Neutrophil (primary cell): ENCODE measurements at regions not wholly inside any gene's neighbourhood (a gene's known extent, or its start where the extent isn't known, plus 50 kb on each side); places are given as distances from the start of the nearest gene placed in this dataset.

Experiments
- H3K27ac ChIP-seq: fragments of 200-600 bp; sonication (generic); 2 replicates; pipeline ENCODE4 v1.5.1; 2016; ENCODE audit warnings: mild to moderate bottlenecking, moderate library complexity
- H3K27me3 ChIP-seq: fragments of 200-600 bp; sonication (generic); 2 replicates; pipeline ENCODE4 v1.6.0; 2016; ENCODE audit warnings: mild to moderate bottlenecking
- H3K36me3 ChIP-seq: fragments of 200-600 bp; sonication (generic); 2 replicates; pipeline ENCODE4 v1.5.1; 2017
- H3K4me1 ChIP-seq, 2 experiments: fragments of 200-600 bp in 1 of 2; sonication (generic) in 1 of 2; 1 replicate in 1 of 2; 2 replicates in 1 of 2; pipeline versions ENCODE4 v1.5.1 to v1.6.1; 2013 to 2016; ENCODE audit warnings: low read depth in 1 of 2, low read length in 1 of 2, mild to moderate bottlenecking in 1 of 2, moderate library complexity in 1 of 2; ENCODE audit not compliant: control insufficient read depth in 1 of 2, insufficient read depth in 1 of 2
- H3K4me3 ChIP-seq, 2 experiments: fragments of 200-600 bp in 1 of 2; sonication (generic) in 1 of 2; 1 replicate in 1 of 2; 2 replicates in 1 of 2; pipeline ENCODE4 v1.5.1; 2013 to 2016; ENCODE audit warnings: low read depth in 1 of 2, low read length in 1 of 2, mild to moderate bottlenecking in 1 of 2, moderate library complexity in 1 of 2
- H3K9me3 ChIP-seq: fragments of 200-600 bp; sonication (generic); 2 replicates; pipeline ENCODE4 v1.5.1; 2016
- CTCF ChIP-seq: fragments of 200-600 bp; sonication (generic); IDR thresholded peaks from 2 replicates; pipeline ENCODE4 v1.5.1; 2016; ENCODE audit warnings: antibody characterized with exemption

- H3K4me1 ChIP-seq = no peaks in the 10 kb centered on the region
- H3K36me3 ChIP-seq = no peaks in the 10 kb centered on the region
- H3K4me3 ChIP-seq = no peak overlapping the region
- no peak for TF ChIP-seq CTCF
- H3K9me3 ChIP-seq = no peaks in the 10 kb centered on the region
- H3K27me3 ChIP-seq = no peaks in the 10 kb centered on the region
- H3K27ac ChIP-seq = no peak overlapping the region
Observed at GRCh38 chr4:23382879-23383278, 507.0 kb downstream of the PPARGC1A start.

GRCh38 chr4:23374259-23374658 is 515.6 kb downstream of the PPARGC1A start:
- H3K9me3 ChIP-seq = no peaks in the 10 kb centered on the region
- no peak overlapping the region for H3K4me3 ChIP-seq
- no peaks in the 10 kb centered on the region for H3K4me1 ChIP-seq
- TF ChIP-seq CTCF = no peak
- no peaks in the 10 kb centered on the region for H3K36me3 ChIP-seq
- H3K27me3 ChIP-seq = no peaks in the 10 kb centered on the region
- no peak overlapping the region for H3K27ac ChIP-seq

- Histone ChIP-seq H3K27ac (no peak overlapping the region), H3K4me1 (no peaks in the 10 kb centered on the region), H3K36me3 (no peaks in the 10 kb centered on the region), H3K9me3 (no peaks in the 10 kb centered on the region), H3K4me3 (no peak overlapping the region), H3K27me3 (no peaks in the 10 kb centered on the region)
- no peak for TF ChIP-seq CTCF
Observed at GRCh38 chr4:23373261-23373660, 516.6 kb downstream of the PPARGC1A start.

- no peak for TF ChIP-seq CTCF
- no peak overlapping the region for H3K4me3 ChIP-seq
- no peaks in the 10 kb centered on the region for H3K36me3 ChIP-seq
- H3K27ac ChIP-seq = no peak overlapping the region
- H3K9me3 ChIP-seq = no peaks in the 10 kb centered on the region
- no peaks in the 10 kb centered on the region for H3K27me3 ChIP-seq
- no peaks in the 10 kb centered on the region for H3K4me1 ChIP-seq
Observed at GRCh38 chr4:23371533-23371932, 518.3 kb downstream of the PPARGC1A start.

- H3K27ac ChIP-seq = no peak overlapping the region
- no peak overlapping the region for H3K4me3 ChIP-seq
- H3K36me3 ChIP-seq = no peaks in the 10 kb centered on the region
- H3K27me3 ChIP-seq = no peaks in the 10 kb centered on the region
- no peak for TF ChIP-seq CTCF
- H3K9me3 ChIP-seq = no peaks in the 10 kb centered on the region
- no peaks in the 10 kb centered on the region for H3K4me1 ChIP-seq
Observed at GRCh38 chr4:23369331-23369730, 520.5 kb downstream of the PPARGC1A start.

GRCh38 chr4:23368081-23368697 is 521.7 kb downstream of the PPARGC1A start:
- no peaks in the 10 kb centered on the region for H3K4me1 ChIP-seq
- H3K9me3 ChIP-seq = no peaks in the 10 kb centered on the region
- no peak for TF ChIP-seq CTCF
- no peaks in the 10 kb centered on the region for H3K36me3 ChIP-seq
- H3K27me3 ChIP-seq = no peaks in the 10 kb centered on the region
- no peak overlapping the region for H3K4me3 ChIP-seq
- H3K27ac ChIP-seq = no peak overlapping the region
